Psoas muscle (tissue), 7 donors: ENCODE measurements at regions not wholly inside any gene's neighbourhood (a gene's known extent, or its start where the extent isn't known, plus 50 kb on each side); places are given as distances from the start of the nearest gene placed in this dataset.

Experiments
- ATAC-seq, 4 donors: fragments of 200-7000 bp; cut with Tn5 transposase; one replicate each; pipeline ENCODE4 v1.9.1; 2020; ENCODE audit warnings: moderate library complexity in 3 of 4, mild to moderate bottlenecking in 2 of 4
- DNase-seq, 2 donors: peaks; one replicate each; pipeline ENCODE4 v3.0.0-alpha.2; 2020
- H3K27ac ChIP-seq: fragments of 200-600 bp; one replicate; pipeline ENCODE4 v1.8.0; 2022
- H3K27me3 ChIP-seq, 3 donors: fragments of 200-600 bp in 1 of 3; one replicate each; pipeline versions ENCODE4 v1.6.1 to v1.8.0; 2013 to 2022; ENCODE audit warnings: low read length in 2 of 3, mild to moderate bottlenecking in 2 of 3, moderate library complexity in 1 of 3; ENCODE audit not compliant: insufficient read depth in 3 of 3
- H3K36me3 ChIP-seq, 2 donors: fragments of 200-600 bp in 1 of 2; one replicate each; pipeline versions ENCODE4 v1.6.1 to v1.8.0; 2013 to 2022; ENCODE audit warnings: low read depth in 1 of 2, mild to moderate bottlenecking in 1 of 2, moderate library complexity in 1 of 2; ENCODE audit not compliant: insufficient read depth in 1 of 2
- H3K4me1 ChIP-seq: fragments of 200-600 bp; one replicate; pipeline ENCODE4 v1.8.0; 2022
- H3K4me3 ChIP-seq: fragments of 200-600 bp; one replicate; pipeline ENCODE4 v1.8.0; 2022; ENCODE audit warnings: mild to moderate bottlenecking
- H3K9me3 ChIP-seq: fragments of 200-600 bp; one replicate; pipeline ENCODE4 v1.8.0; 2022
- CTCF ChIP-seq: fragments of 200-600 bp; IDR thresholded peaks from one replicate; pipeline ENCODE4 v1.8.0; 2022; ENCODE audit warnings: antibody characterized with exemption
- WGBS, 3 donors: extraction: QIAGEN DNeasy Blood & Tissue Kit; methylation state at CpG; one replicate each; pipeline versions ENCODE4 v1.1.6 to v1.1.7; 2013; 5-methylcytosine and 5-hydroxymethylcytosine counted together
- intact Hi-C, 2 donors: fragments of 100-400 bp; cut with DNase I; formaldehyde crosslinking; loops; one replicate each; pipeline versions ENCODE4 v1.11.0 to v1.14.2; 2022
- donor health status: healthy with polysubstance abuse.
- donor health status: DM: no; HTN: no; CAD: no; lungs with moderate emphysema.
- donor health status: Bipolar disorder and iron deficiency.
- donor health status: healthy.
- donor health status: DM: yes; HTN: yes; CAD: no.
- donor health status: DM: no; HTN: no; CAD: no.
- donor health status: DM: yes; HTN: yes; CAD: no.

- Histone ChIP-seq H3K27me3 (no peaks in the 10 kb centered on the region), H3K27ac (no peak overlapping the region), H3K4me3 (no peak overlapping the region), H3K4me1 (no peaks in the 10 kb centered on the region), H3K36me3 (no peaks in the 10 kb centered on the region), H3K9me3 (no peaks in the 10 kb centered on the region)
- TF ChIP-seq CTCF: no peak
- WGBS, 3 donors: 82 to 85% (median 85%) methylated on average over 7 of the region's 7 CpGs
- intact Hi-C loops: no loop called here
- DNase-seq (no peak), ATAC-seq (no peak)
Measured at GRCh38 chr5:20102293-20102692, 114.3 kb upstream of the CDH18 start.

GRCh38 chr5:20098694-20099093 lies 110.7 kb upstream of the CDH18 start:
- Histone ChIP-seq H3K4me3 (no peak overlapping the region), H3K27me3 (no peaks in the 10 kb centered on the region), H3K9me3 (no peaks in the 10 kb centered on the region), H3K27ac (no peak overlapping the region), H3K4me1 (no peaks in the 10 kb centered on the region), H3K36me3 (no peaks in the 10 kb centered on the region)
- no peak for TF ChIP-seq CTCF
- no peak for DNase-seq
- 68 to 87% (median 78%) methylated on average over 1 of the region's 1 CpG for WGBS, 3 donors
- intact Hi-C loops: no loop called here
- no peak for ATAC-seq

GRCh38 chr5:20088361-20088760 lies 100.4 kb upstream of the CDH18 start:
- intact Hi-C loops: no loop called here
- H3K4me3 ChIP-seq: no peak overlapping the region
- H3K9me3 ChIP-seq: no peaks in the 10 kb centered on the region
- TF ChIP-seq CTCF: no peak
- no peak overlapping the region for H3K27ac ChIP-seq
- DNase-seq: no peak
- no peaks in the 10 kb centered on the region for H3K36me3 ChIP-seq
- no peaks in the 10 kb centered on the region for H3K4me1 ChIP-seq
- WGBS, 3 donors: 69 to 77% (median 72%) methylated on average over 2 of the region's 2 CpGs
- ATAC-seq: no peak
- no peaks in the 10 kb centered on the region for H3K27me3 ChIP-seq

- ATAC-seq (no peak), DNase-seq (no peak)
- 64 to 66% (median 66%) methylated on average over 2 of the region's 2 CpGs for WGBS, 3 donors
- no peaks in the 10 kb centered on the region for H3K9me3 ChIP-seq
- intact Hi-C loops: no loop called here
- no peaks in the 10 kb centered on the region for H3K4me1 ChIP-seq
- no peak overlapping the region for H3K4me3 ChIP-seq
- H3K36me3 ChIP-seq: no peaks in the 10 kb centered on the region
- H3K27me3 ChIP-seq: no peaks in the 10 kb centered on the region
- no peak overlapping the region for H3K27ac ChIP-seq
- TF ChIP-seq CTCF: no peak
Measured at GRCh38 chr5:20087299-20087698, 99.3 kb upstream of the CDH18 start.

GRCh38 chr5:20077186-20077585 lies 89.2 kb upstream of the CDH18 start:
- no peaks in the 10 kb centered on the region for H3K4me1 ChIP-seq
- intact Hi-C loops: no loop called here
- H3K27me3 ChIP-seq: no peaks in the 10 kb centered on the region
- no peaks in the 10 kb centered on the region for H3K36me3 ChIP-seq
- TF ChIP-seq CTCF: no peak
- no peaks in the 10 kb centered on the region for H3K9me3 ChIP-seq
- ATAC-seq (no peak), DNase-seq (no peak)
- no peak overlapping the region for H3K4me3 ChIP-seq
- no peak overlapping the region for H3K27ac ChIP-seq
- 37 to 42% (median 41%) methylated on average over 2 of the region's 2 CpGs for WGBS, 3 donors
